ENCODE measurements at regions not wholly inside any gene's neighbourhood (a gene's known extent, or its start where the extent isn't known, plus 50 kb on each side); places are given as distances from the start of the nearest gene placed in this dataset.
"Not testable (repeated sequence)": the region's sequence is repeated elsewhere in the genome, so short reads cannot be mapped to it uniquely, and the experiment has no call there.

- no peaks in the 10 kb centered on the region for H3K4me1 Mint-ChIP-seq (ENCODE audit: low read depth)
- no peak overlapping the region for H3K4me3 Mint-ChIP-seq
- no peaks in the 10 kb centered on the region for H3K36me3 Mint-ChIP-seq (ENCODE audit: insufficient read depth in 2 of 2)
- H3K27ac Mint-ChIP-seq = no peak overlapping the region
- H3K9me3 Mint-ChIP-seq = no peaks in the 10 kb centered on the region
- ATAC-seq (replicated peaks in 1 of 2) (no peak), DNase-seq (no peak)
- no peaks in the 10 kb centered on the region for H3K27me3 Mint-ChIP-seq (ENCODE audit: low read depth)
These were observed 68.2 kb upstream of the KIT start for GRCh38 chr4:54589586-54589985.

DNA sequence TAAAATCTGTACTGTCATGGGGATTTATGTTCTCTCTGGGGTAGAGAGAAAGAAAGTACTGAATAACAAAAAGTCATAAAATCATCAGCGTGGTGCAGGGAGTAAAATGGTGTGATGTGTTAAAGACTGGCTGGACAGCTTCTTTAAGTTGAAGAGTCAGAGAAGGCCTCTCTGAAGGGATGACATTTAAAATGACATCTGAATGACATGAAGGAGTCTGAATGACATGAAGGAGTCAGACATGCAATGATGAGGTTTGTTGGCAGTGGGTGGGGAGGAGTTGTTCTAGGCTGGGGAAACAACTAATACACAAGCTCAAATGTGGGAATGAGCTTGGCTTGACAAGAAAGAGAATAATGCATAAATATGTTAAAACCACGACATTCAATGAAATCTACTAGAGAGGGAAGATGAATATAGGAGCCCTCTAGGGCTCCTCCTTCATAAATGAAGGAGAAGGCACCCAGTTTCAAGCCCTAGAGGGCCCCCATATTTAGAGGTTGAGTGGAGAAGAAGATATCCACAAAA lies 63.9 kb upstream of the KIT start:
- DNase-seq (no peak), ATAC-seq (replicated peaks in 1 of 2) (no peak)
- no peaks in the 10 kb centered on the region for H3K36me3 Mint-ChIP-seq (ENCODE audit: insufficient read depth in 2 of 2)
- H3K4me3 Mint-ChIP-seq = no peak overlapping the region
- H3K9me3 Mint-ChIP-seq = peaks cover 0 to 1% of the 10 kb centered on the region in 2 donors
- H3K27me3 Mint-ChIP-seq (ENCODE audit: low read depth) = no peaks in the 10 kb centered on the region
- no peak overlapping the region for H3K27ac Mint-ChIP-seq
- no peaks in the 10 kb centered on the region for H3K4me1 Mint-ChIP-seq (ENCODE audit: low read depth)

GRCh38 chr4:54596201-54596600 lies 61.6 kb upstream of the KIT start:
- H3K9me3 Mint-ChIP-seq = peaks cover 0 to 1% of the 10 kb centered on the region in 2 donors

GRCh38 chr4:54597678-54598077 lies 60.1 kb upstream of the KIT start:
- H3K4me3 Mint-ChIP-seq; ATAC-seq (replicated peaks in 1 of 2); H3K27ac Mint-ChIP-seq; H3K9me3 Mint-ChIP-seq; DNase-seq; H3K4me1 Mint-ChIP-seq (ENCODE audit: low read depth); H3K36me3 Mint-ChIP-seq (ENCODE audit: insufficient read depth in 2 of 2); H3K27me3 Mint-ChIP-seq (ENCODE audit: low read depth): not testable (repeated sequence)

More at GRCh38 chr4:54596201-54596600, 61.6 kb upstream of the KIT start:
- no peak overlapping the region for H3K4me3 Mint-ChIP-seq
- H3K27ac Mint-ChIP-seq = no peak overlapping the region
- DNase-seq (no peak), ATAC-seq (replicated peaks in 1 of 2) (no peak)
- H3K27me3 Mint-ChIP-seq (ENCODE audit: low read depth) = no peaks in the 10 kb centered on the region
- H3K4me1 Mint-ChIP-seq (ENCODE audit: low read depth) = no peaks in the 10 kb centered on the region
- H3K36me3 Mint-ChIP-seq (ENCODE audit: insufficient read depth in 2 of 2) = no peaks in the 10 kb centered on the region

GRCh38 chr4:54602175-54602574 lies 55.6 kb upstream of the KIT start:
- DNase-seq; H3K27ac Mint-ChIP-seq; H3K4me1 Mint-ChIP-seq (ENCODE audit: low read depth); H3K36me3 Mint-ChIP-seq (ENCODE audit: insufficient read depth in 2 of 2); ATAC-seq (replicated peaks in 1 of 2); H3K27me3 Mint-ChIP-seq (ENCODE audit: low read depth); H3K9me3 Mint-ChIP-seq; H3K4me3 Mint-ChIP-seq: not testable (repeated sequence)

- no peaks in the 10 kb centered on the region for H3K27me3 Mint-ChIP-seq (ENCODE audit: low read depth)
- DNase-seq = no peak
- H3K27ac Mint-ChIP-seq = no peak overlapping the region
- H3K4me3 Mint-ChIP-seq = no peak overlapping the region
- H3K9me3 Mint-ChIP-seq = peaks cover 2 to 3% of the 10 kb centered on the region in 2 donors
- H3K36me3 Mint-ChIP-seq (ENCODE audit: insufficient read depth in 2 of 2) = no peaks in the 10 kb centered on the region
- H3K4me1 Mint-ChIP-seq (ENCODE audit: low read depth) = no peaks in the 10 kb centered on the region
- no peak for ATAC-seq (replicated peaks in 1 of 2)
These were observed 50.7 kb upstream of the KIT start for GRCh38 chr4:54607067-54607466.

DNA sequence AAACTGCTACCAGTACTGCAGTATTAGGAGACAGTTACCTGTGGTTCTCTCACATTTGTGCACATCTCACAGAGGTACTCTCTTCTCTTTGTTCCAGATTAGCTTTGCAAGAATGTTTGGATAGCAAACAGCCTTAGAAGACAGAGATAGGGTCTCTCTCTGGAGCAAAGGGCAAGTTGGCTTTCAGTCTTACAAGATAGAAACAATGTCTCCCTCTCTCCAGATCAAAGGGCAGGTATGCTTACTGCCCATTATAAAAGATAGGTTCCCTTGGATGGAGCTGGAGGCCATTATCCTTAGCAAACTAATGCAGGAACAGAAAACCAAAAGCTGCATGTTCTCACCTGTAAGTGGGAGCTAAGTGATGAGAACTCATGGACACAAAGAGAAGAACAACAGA lies 50.2 kb upstream of the KIT start:
- DNase-seq (no peak), ATAC-seq (replicated peaks in 1 of 2) (no peak)
- H3K4me1 Mint-ChIP-seq (ENCODE audit: low read depth) = no peaks in the 10 kb centered on the region
- H3K9me3 Mint-ChIP-seq = peaks cover 2 to 3% of the 10 kb centered on the region in 2 donors
- H3K4me3 Mint-ChIP-seq = no peak overlapping the region
- no peaks in the 10 kb centered on the region for H3K36me3 Mint-ChIP-seq (ENCODE audit: insufficient read depth in 2 of 2)
- H3K27me3 Mint-ChIP-seq (ENCODE audit: low read depth) = no peaks in the 10 kb centered on the region
- no peak overlapping the region for H3K27ac Mint-ChIP-seq

Measured in activated T-cell treated with anti-CD3 and anti-CD28 coated beads, Interleukin-2, amount 50 U/mL, for 72 hours (primary cell).